ENCODE measurements at regions not wholly inside any gene's neighbourhood (a gene's known extent, or its start where the extent isn't known, plus 50 kb on each side); places are given as distances from the start of the nearest gene placed in this dataset.
"Not testable (repeated sequence)": the region's sequence is repeated elsewhere in the genome, so short reads cannot be mapped to it uniquely, and the experiment has no call there.

GRCh38 chr20:28619956-28620651 lies 2637.4 kb upstream of the DEFB115 start:
- not testable (repeated sequence) for TF ChIP-seq POLR2A, CTCF, POLR2AphosphoS5 (IDR thresholded peaks at IDR 0.05)

Data from transverse colon (tissue), 4 donors.